AG09319 (cell line): ENCODE measurements at regions not wholly inside any gene's neighbourhood (a gene's known extent, or its start where the extent isn't known, plus 50 kb on each side); places are given as distances from the start of the nearest gene placed in this dataset.

Experiments used
- DNase-seq: peaks from one replicate; pipeline ENCODE4 v3.0.0-alpha.2; 2010; ENCODE audit warnings: low read depth; ENCODE audit errors: extremely low read depth
- TF ChIP-seq, protein P1 (sequence below): IDR thresholded peaks from 2 replicates; pipeline ENCODE4 v1.5.1; 2011; ENCODE audit warnings: low read depth, mild to moderate bottlenecking, inconsistent platforms, low read length, moderate library complexity

DNA sequence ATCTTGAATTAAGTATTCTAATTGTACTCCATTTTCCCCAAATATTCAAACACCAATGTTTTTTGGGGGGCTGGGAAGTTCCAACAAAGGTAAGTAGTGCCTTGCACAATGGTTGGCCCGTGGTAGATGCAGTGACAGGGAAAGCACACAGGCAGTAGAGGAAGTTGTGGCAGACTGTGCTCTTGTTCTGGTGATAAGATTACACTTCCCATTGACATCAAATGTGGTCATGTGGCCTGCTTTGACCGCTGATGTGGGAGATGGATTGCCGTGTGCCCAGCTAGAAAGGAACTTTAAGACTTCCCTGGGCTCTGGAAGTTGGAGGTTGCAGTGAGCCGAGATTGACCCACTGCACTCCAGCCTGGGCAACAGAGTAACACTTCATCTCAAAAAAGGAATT is 223.8 kb downstream of the VRK1 start:
- no peak for DNase-seq
- TF ChIP-seq, protein P1, sequence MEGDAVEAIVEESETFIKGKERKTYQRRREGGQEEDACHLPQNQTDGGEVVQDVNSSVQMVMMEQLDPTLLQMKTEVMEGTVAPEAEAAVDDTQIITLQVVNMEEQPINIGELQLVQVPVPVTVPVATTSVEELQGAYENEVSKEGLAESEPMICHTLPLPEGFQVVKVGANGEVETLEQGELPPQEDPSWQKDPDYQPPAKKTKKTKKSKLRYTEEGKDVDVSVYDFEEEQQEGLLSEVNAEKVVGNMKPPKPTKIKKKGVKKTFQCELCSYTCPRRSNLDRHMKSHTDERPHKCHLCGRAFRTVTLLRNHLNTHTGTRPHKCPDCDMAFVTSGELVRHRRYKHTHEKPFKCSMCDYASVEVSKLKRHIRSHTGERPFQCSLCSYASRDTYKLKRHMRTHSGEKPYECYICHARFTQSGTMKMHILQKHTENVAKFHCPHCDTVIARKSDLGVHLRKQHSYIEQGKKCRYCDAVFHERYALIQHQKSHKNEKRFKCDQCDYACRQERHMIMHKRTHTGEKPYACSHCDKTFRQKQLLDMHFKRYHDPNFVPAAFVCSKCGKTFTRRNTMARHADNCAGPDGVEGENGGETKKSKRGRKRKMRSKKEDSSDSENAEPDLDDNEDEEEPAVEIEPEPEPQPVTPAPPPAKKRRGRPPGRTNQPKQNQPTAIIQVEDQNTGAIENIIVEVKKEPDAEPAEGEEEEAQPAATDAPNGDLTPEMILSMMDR: no peak

DNA sequence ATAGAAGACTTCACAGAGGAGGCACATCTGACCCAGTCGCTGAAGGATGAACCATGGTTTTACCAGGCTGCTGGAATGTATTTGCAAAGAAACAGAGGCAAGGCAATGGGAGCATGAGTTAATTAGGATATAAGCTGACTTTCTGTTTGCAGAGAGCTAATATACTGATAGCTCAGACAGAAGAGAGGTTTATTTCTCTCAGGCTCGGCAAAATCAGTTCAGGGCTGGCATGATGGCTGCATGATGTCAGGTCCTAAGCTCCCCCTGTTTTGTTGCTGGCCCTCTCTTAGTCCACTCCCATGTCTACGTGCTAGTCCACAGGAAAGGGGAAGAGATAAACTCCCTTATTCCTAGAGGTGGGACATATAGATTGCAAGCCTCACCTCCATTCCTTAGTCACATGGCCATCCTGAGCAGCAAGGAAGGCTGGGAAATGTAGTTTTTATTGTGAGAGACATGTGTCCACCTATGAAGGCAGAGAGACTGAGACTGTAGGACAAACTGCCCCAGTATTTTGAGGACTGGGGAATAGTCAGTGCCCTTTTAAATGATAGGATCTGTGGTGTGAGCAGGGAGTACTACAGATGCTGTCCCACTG is 224.5 kb downstream of the VRK1 start:
- no peak for DNase-seq
- TF ChIP-seq, protein P1: no peak

DNA sequence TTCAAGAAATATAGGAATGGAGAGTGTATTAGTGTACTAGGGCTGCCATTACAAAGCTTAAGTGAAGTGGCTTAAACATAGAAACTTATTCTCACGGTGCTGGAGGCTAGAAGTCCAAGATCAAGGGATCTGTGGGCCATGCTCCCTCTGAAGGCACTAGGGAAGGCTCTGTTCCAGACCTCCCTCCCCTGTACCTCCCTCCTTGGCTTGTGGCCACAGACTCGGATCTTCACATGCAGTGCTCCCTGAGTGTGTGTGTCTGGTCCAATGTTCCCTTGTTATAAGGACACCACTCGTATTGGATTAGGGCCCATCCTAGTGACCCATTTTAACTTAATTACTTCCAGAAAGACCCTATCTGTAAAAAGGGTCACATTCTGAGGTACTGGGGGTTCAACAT is 225.6 kb downstream of the VRK1 start:
- DNase-seq: no peak
- TF ChIP-seq, protein P1: no peak

DNA sequence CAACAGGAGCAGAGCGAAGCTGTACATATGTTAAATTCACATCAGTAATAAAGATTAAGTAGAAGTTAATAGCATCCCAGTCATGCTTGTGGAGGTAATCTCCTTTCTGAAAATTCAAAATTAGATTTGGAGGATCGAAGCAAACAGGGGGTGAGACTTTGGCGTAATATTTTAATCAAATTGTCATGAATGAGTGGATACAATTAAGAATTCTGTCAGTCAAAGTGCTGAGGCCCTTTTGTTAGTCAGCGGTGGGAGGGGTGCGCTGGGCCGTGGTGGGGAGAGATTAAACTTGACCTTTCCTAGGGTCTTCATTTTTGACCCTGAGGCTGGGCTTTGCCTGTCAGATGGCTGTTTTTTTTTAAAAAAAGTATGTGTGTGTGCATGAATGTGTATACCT is 226.7 kb downstream of the VRK1 start:
- no peak for DNase-seq
- TF ChIP-seq, protein P1: no peak

DNA sequence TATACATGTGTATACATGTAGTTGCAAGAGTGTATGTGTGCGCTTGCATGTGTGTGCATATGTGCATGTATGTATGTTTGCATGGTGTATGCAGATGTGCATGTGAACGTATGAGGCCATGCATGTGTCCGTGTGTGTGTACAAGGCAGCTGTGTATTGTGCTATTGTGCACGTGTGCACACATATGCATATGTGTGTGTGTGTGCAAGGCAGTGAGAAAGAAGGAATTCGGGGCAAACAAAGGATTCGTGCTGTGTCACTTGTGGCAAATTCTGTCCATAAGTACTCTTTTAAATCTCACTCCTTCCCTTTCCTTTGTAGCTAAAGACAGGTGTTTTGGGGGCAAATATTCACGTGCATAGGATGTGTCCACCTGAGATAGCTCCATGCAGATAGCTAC is 227.1 kb downstream of the VRK1 start:
- no peak for DNase-seq
- TF ChIP-seq, protein P1: no peak

DNA sequence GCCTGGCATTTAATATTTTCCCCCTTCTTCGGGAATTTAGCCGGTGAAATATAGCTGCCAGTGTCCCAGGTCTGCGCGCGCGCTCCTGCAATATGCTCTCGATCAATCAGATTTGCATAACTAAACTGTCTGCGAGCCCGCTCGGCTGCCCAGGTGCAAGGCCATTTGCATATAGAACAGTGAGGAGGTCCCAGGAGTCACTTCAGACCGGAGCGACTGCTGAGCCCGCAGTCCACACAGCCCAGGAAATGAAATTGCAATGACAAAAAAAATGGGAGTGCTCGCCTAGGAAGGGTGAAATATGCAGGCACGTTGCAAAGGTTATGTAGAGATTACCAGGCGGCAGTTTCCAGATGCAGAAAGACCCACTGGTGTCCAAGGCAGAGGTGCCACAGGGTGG is 228.5 kb downstream of the VRK1 start:
- DNase-seq: no peak
- TF ChIP-seq, protein P1: no peak

DNA sequence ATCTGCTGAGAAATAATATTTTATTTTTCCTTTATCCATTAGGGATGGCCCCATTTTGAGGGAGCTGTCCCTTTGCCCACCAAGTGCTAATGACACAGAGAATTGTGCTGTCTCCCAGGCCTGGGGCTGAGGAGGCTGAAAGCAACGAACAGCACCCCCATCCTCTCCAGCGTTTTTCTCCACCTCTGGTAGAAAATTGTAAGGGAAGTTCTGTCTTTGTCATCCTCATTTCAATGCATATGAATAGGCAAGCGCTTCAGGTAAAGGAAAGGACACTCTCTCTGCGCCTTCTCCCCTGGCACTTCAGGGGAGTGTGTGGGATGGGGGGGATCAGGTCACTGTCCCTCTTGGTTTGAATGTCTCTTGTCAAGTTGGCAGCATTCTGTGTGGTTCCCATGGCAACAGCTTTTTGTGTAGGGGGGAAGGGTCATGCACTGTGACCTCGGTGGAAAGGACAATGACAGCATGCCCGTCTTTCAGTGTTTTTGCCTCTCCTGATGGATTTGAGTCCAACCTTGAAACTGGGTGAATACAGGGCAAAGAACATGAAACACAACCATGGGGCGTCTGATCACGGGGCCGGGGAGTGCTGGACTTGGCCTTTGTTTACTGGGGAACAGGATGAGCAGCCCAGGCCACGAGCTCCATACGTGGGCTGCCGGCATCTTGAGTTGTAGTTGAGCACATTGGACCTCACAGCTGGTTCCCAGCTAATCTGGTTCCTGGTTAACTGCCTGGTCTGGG is 230.2 kb downstream of the VRK1 start:
- no peak for DNase-seq
- TF ChIP-seq, protein P1: no peak
